ENCODE measurements at regions not wholly inside any gene's neighbourhood (a gene's known extent, or its start where the extent isn't known, plus 50 kb on each side); places are given as distances from the start of the nearest gene placed in this dataset.
"Not testable (repeated sequence)": the region's sequence is repeated elsewhere in the genome, so short reads cannot be mapped to it uniquely, and the experiment has no call there.

GRCh38 chr14:48149624-48150023 lies 474.2 kb upstream of the MDGA2 start:
- in situ Hi-C loops (cut with HindIII; ENCODE audit: low sequenced_read_pairs), result not testable (repeated sequence)

GRCh38 chr14:48140804-48141203 lies 465.4 kb upstream of the MDGA2 start:
- in situ Hi-C loops (cut with HindIII; ENCODE audit: low sequenced_read_pairs), result no loop called here

- in situ Hi-C loops (cut with HindIII; ENCODE audit: low sequenced_read_pairs), result no loop called here
Measured at GRCh38 chr14:48129472-48129871, 454.1 kb upstream of the MDGA2 start.

GRCh38 chr14:48127674-48128073 lies 452.3 kb upstream of the MDGA2 start:
- in situ Hi-C loops (cut with HindIII; ENCODE audit: low sequenced_read_pairs), result no loop called here

- in situ Hi-C loops (cut with HindIII; ENCODE audit: low sequenced_read_pairs), result no loop called here
Measured at GRCh38 chr14:48125654-48126053, 450.2 kb upstream of the MDGA2 start.

GRCh38 chr14:48113713-48114112 lies 438.3 kb upstream of the MDGA2 start:
- in situ Hi-C loops (cut with HindIII; ENCODE audit: low sequenced_read_pairs), result no loop called here

GRCh38 chr14:48111151-48111550 lies 435.7 kb upstream of the MDGA2 start:
- in situ Hi-C loops (cut with HindIII; ENCODE audit: low sequenced_read_pairs), result no loop called here

- in situ Hi-C loops (cut with HindIII; ENCODE audit: low sequenced_read_pairs), result no loop called here
Measured at GRCh38 chr14:48107646-48108045, 432.2 kb upstream of the MDGA2 start.

GRCh38 chr14:48096897-48097296 lies 421.5 kb upstream of the MDGA2 start:
- in situ Hi-C loops (cut with HindIII; ENCODE audit: low sequenced_read_pairs), result no loop called here

- in situ Hi-C loops (cut with HindIII; ENCODE audit: low sequenced_read_pairs), result no loop called here
Measured at GRCh38 chr14:48086516-48086915, 411.1 kb upstream of the MDGA2 start.

GRCh38 chr14:48075487-48075886 lies 400.1 kb upstream of the MDGA2 start:
- in situ Hi-C loops (cut with HindIII; ENCODE audit: low sequenced_read_pairs), result no loop called here

GRCh38 chr14:48052973-48053372 lies 377.6 kb upstream of the MDGA2 start:
- in situ Hi-C loops (cut with HindIII; ENCODE audit: low sequenced_read_pairs), result no loop called here

GRCh38 chr14:48035836-48036235 lies 360.4 kb upstream of the MDGA2 start:
- in situ Hi-C loops (cut with HindIII; ENCODE audit: low sequenced_read_pairs), result no loop called here

- in situ Hi-C loops (cut with HindIII; ENCODE audit: low sequenced_read_pairs), result no loop called here
Measured at GRCh38 chr14:48027115-48027514, 351.7 kb upstream of the MDGA2 start.

GRCh38 chr14:48023881-48024280 lies 348.5 kb upstream of the MDGA2 start:
- in situ Hi-C loops (cut with HindIII; ENCODE audit: low sequenced_read_pairs), result no loop called here

GRCh38 chr14:48011484-48011883 lies 336.1 kb upstream of the MDGA2 start:
- in situ Hi-C loops (cut with HindIII; ENCODE audit: low sequenced_read_pairs), result not testable (repeated sequence)

GRCh38 chr14:48008646-48009045 lies 333.2 kb upstream of the MDGA2 start:
- in situ Hi-C loops (cut with HindIII; ENCODE audit: low sequenced_read_pairs), result no loop called here

- in situ Hi-C loops (cut with HindIII; ENCODE audit: low sequenced_read_pairs), result no loop called here
Measured at GRCh38 chr14:48005986-48006385, 330.6 kb upstream of the MDGA2 start.

- in situ Hi-C loops (cut with HindIII; ENCODE audit: low sequenced_read_pairs), result no loop called here
Measured at GRCh38 chr14:47993883-47994282, 318.5 kb upstream of the MDGA2 start.

GRCh38 chr14:47988175-47988574 lies 312.8 kb upstream of the MDGA2 start:
- in situ Hi-C loops (cut with HindIII; ENCODE audit: low sequenced_read_pairs), result no loop called here

- in situ Hi-C loops (cut with HindIII; ENCODE audit: low sequenced_read_pairs), result no loop called here
Measured at GRCh38 chr14:47978871-47979270, 303.5 kb upstream of the MDGA2 start.

- in situ Hi-C loops (cut with HindIII; ENCODE audit: low sequenced_read_pairs), result no loop called here
Measured at GRCh38 chr14:47976139-47976538, 300.7 kb upstream of the MDGA2 start.

- in situ Hi-C loops (cut with HindIII; ENCODE audit: low sequenced_read_pairs), result no loop called here
Measured at GRCh38 chr14:47966076-47966810, 290.8 kb upstream of the MDGA2 start.
